ENCODE measurements at regions not wholly inside any gene's neighbourhood (a gene's known extent, or its start where the extent isn't known, plus 50 kb on each side); places are given as distances from the start of the nearest gene placed in this dataset.

- H3K79me2 ChIP-seq (ENCODE audit: insufficient read depth) = no peaks in the 10 kb centered on the region
- no peaks in the 10 kb centered on the region for H3K9me3 ChIP-seq (ENCODE audit: low read depth)
- WGBS, 2 experiments (ENCODE audit: low coverage in 1 of 2, low lambda C conversion rate in 2 of 2, missing lambda C conversion rate in 2 of 2) = 26 to 28% methylated on average over 7 of the region's 7 CpGs
- H3F3A ChIP-seq (ENCODE audit: insufficient read depth) = no peaks in the 10 kb centered on the region
- no peak for DNase-seq
- no peak overlapping the region for H3K27ac ChIP-seq
- H3K4me1 ChIP-seq (ENCODE audit: insufficient read depth) = no peaks in the 10 kb centered on the region
- in situ Hi-C loops (cut with MboI) = no loop called here
- no peaks in the 10 kb centered on the region for H3K36me3 ChIP-seq (ENCODE audit: low read depth)
- H3K9ac ChIP-seq = no peak overlapping the region
- no peaks in the 10 kb centered on the region for H3K27me3 ChIP-seq (replicated peaks; ENCODE audit: insufficient read depth)
- no peak overlapping the region for H2AFZ ChIP-seq
- H3K4me2 ChIP-seq (ENCODE audit: unreplicated experiment) = no peak overlapping the region
- no peaks in the 10 kb centered on the region for H4K20me1 ChIP-seq (ENCODE audit: insufficient read depth)
- no peak overlapping the region for H3K4me3 ChIP-seq
- H3K9me2 ChIP-seq (ENCODE audit: insufficient read depth) = no peaks in the 10 kb centered on the region
- no peak for TF ChIP-seq EZH2 (IDR thresholded peaks at IDR 0.05; ENCODE audit: insufficient read depth, poor library complexity, severe bottlenecking)
- no peak for TF ChIP-seq EZH2phosphoT487 (IDR thresholded peaks at IDR 0.05; ENCODE audit: insufficient read depth, low read depth)
Measured at GRCh38 chr14:97524589-97525319, 727.6 kb downstream of the VRK1 start.

DNA sequence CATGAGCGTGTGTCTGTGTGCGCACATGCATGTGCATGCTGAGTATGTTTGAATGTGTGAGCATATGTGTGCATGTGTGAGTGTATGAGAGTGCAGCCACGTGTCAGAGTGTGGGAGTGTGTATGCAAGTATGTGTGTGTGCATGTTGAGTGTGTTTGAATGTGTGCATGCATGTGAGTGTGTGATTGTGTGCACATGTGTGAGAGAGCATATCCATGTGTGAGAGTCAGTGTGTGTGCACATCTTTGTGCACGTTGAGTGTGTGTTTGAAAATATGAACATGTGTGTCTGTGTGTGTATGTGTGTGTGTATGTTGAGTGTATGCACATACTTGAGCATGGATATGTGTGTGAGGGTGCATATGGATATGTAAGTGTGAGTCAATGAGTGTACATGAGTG, 730.8 kb downstream of the VRK1 start:
- H3K9me3 ChIP-seq (ENCODE audit: low read depth) = no peaks in the 10 kb centered on the region
- H3K9me2 ChIP-seq (ENCODE audit: insufficient read depth) = no peaks in the 10 kb centered on the region
- no peak overlapping the region for H3K4me2 ChIP-seq (ENCODE audit: unreplicated experiment)
- no peak for TF ChIP-seq EZH2 (IDR thresholded peaks at IDR 0.05; ENCODE audit: insufficient read depth, poor library complexity, severe bottlenecking)
- no peaks in the 10 kb centered on the region for H3F3A ChIP-seq (ENCODE audit: insufficient read depth)
- no peaks in the 10 kb centered on the region for H4K20me1 ChIP-seq (ENCODE audit: insufficient read depth)
- H2AFZ ChIP-seq = no peak overlapping the region
- no peak for DNase-seq
- no peak overlapping the region for H3K4me3 ChIP-seq
- no peaks in the 10 kb centered on the region for H3K27me3 ChIP-seq (replicated peaks; ENCODE audit: insufficient read depth)
- no peaks in the 10 kb centered on the region for H3K4me1 ChIP-seq (ENCODE audit: insufficient read depth)
- H3K36me3 ChIP-seq (ENCODE audit: low read depth) = no peaks in the 10 kb centered on the region
- no peaks in the 10 kb centered on the region for H3K79me2 ChIP-seq (ENCODE audit: insufficient read depth)
- WGBS, 2 experiments (ENCODE audit: low coverage in 1 of 2, low lambda C conversion rate in 2 of 2, missing lambda C conversion rate in 2 of 2) = 25 to 33% methylated on average over 4 of the region's 4 CpGs
- H3K9ac ChIP-seq = no peak overlapping the region
- no peak overlapping the region for H3K27ac ChIP-seq
- in situ Hi-C loops (cut with MboI) = no loop called here

GRCh38 chr14:97532052-97532451, 734.9 kb downstream of the VRK1 start:
- no peaks in the 10 kb centered on the region for H3K9me3 ChIP-seq (ENCODE audit: low read depth)

DNA sequence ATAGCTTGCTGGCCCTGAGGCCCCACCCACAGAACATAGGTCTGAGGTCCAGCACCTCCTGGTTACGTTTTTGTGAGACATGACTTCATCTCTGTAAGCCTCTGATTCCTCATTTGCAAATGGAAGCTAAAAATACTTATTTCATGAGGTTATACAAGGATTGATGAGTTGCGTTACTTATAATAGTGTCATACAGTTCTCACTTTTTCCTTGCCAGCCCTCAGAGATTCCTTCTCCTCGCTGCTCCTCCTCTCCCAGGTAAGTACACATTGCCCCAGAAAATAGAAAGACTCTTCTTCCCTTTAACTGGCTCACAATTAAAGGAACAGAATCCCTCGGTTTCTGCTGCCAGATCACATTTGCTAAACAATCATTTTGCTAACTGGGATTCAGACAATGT, 739.2 kb downstream of the VRK1 start:
- Histone ChIP-seq H3K4me2 (ENCODE audit: unreplicated experiment) (no peak overlapping the region), H3K27me3 (replicated peaks; ENCODE audit: insufficient read depth) (no peaks in the 10 kb centered on the region), H3F3A (ENCODE audit: insufficient read depth) (no peaks in the 10 kb centered on the region), H4K20me1 (ENCODE audit: insufficient read depth) (no peaks in the 10 kb centered on the region), H3K27ac (no peak overlapping the region), H3K4me1 (ENCODE audit: insufficient read depth) (no peaks in the 10 kb centered on the region), H3K4me3 (no peak overlapping the region), H3K79me2 (ENCODE audit: insufficient read depth) (no peaks in the 10 kb centered on the region), H3K9me3 (ENCODE audit: low read depth) (no peaks in the 10 kb centered on the region), H2AFZ (no peak overlapping the region), H3K9me2 (ENCODE audit: insufficient read depth) (no peaks in the 10 kb centered on the region), H3K9ac (no peak overlapping the region), H3K36me3 (ENCODE audit: low read depth) (no peaks in the 10 kb centered on the region)
- in situ Hi-C loops (cut with MboI) = no loop called here
- WGBS, 2 experiments (ENCODE audit: low coverage in 1 of 2, low lambda C conversion rate in 2 of 2, missing lambda C conversion rate in 2 of 2) = 11 to 12% methylated on average over 4 of the region's 4 CpGs
- no peak for DNase-seq
- TF ChIP-seq EZH2 (IDR thresholded peaks at IDR 0.05; ENCODE audit: insufficient read depth, poor library complexity, severe bottlenecking) (no peak), EZH2phosphoT487 (IDR thresholded peaks at IDR 0.05; ENCODE audit: insufficient read depth, low read depth) (no peak)

More at GRCh38 chr14:97532052-97532451, 734.9 kb downstream of the VRK1 start:
- no peak overlapping the region for H2AFZ ChIP-seq
- no peak for DNase-seq
- H3F3A ChIP-seq (ENCODE audit: insufficient read depth) = no peaks in the 10 kb centered on the region
- no peak overlapping the region for H3K27ac ChIP-seq
- H3K4me3 ChIP-seq = no peak overlapping the region
- in situ Hi-C loops (cut with MboI) = no loop called here
- no peaks in the 10 kb centered on the region for H3K4me1 ChIP-seq (ENCODE audit: insufficient read depth)
- no peaks in the 10 kb centered on the region for H4K20me1 ChIP-seq (ENCODE audit: insufficient read depth)
- no peaks in the 10 kb centered on the region for H3K79me2 ChIP-seq (ENCODE audit: insufficient read depth)
- no peak overlapping the region for H3K4me2 ChIP-seq (ENCODE audit: unreplicated experiment)
- H3K36me3 ChIP-seq (ENCODE audit: low read depth) = no peaks in the 10 kb centered on the region
- H3K9me2 ChIP-seq (ENCODE audit: insufficient read depth) = no peaks in the 10 kb centered on the region
- WGBS, 2 experiments (ENCODE audit: low coverage in 1 of 2, low lambda C conversion rate in 2 of 2, missing lambda C conversion rate in 2 of 2) = 27 to 29% methylated on average over 1 of the region's 1 CpG
- no peaks in the 10 kb centered on the region for H3K27me3 ChIP-seq (replicated peaks; ENCODE audit: insufficient read depth)
- no peak for TF ChIP-seq EZH2 (IDR thresholded peaks at IDR 0.05; ENCODE audit: insufficient read depth, poor library complexity, severe bottlenecking)
- TF ChIP-seq EZH2phosphoT487 (IDR thresholded peaks at IDR 0.05; ENCODE audit: insufficient read depth, low read depth) = no peak
- H3K9ac ChIP-seq = no peak overlapping the region

Measured in GM23248 (cell line).